ENCODE measurements at regions not wholly inside any gene's neighbourhood (a gene's known extent, or its start where the extent isn't known, plus 50 kb on each side); places are given as distances from the start of the nearest gene placed in this dataset.

GRCh38 chr17:70271672-70272071, 102.3 kb downstream of the KCNJ2 start:
- TF ChIP-seq CTCF (IDR thresholded peaks at IDR 0.05; ENCODE audit: insufficient read depth, low read length, poor library complexity, severe bottlenecking) (no peak), EZH2phosphoT487 (conservative IDR thresholded peaks at IDR 0.05; ENCODE audit: low read length) (no peak)
